ENCODE measurements at regions not wholly inside any gene's neighbourhood (a gene's known extent, or its start where the extent isn't known, plus 50 kb on each side); places are given as distances from the start of the nearest gene placed in this dataset.

- TF ChIP-seq EZH2 (IDR thresholded peaks at IDR 0.05; ENCODE audit: low read depth) (no peak), CTCF (conservative IDR thresholded peaks at IDR 0.05) (no peak)
These were observed 160.5 kb downstream of the TEX29 start for GRCh38 chr13:111480976-111481375.

All from PC-9 (cell line).